Fibroblast of the aortic adventitia (primary cell): ENCODE measurements at regions not wholly inside any gene's neighbourhood (a gene's known extent, or its start where the extent isn't known, plus 50 kb on each side); places are given as distances from the start of the nearest gene placed in this dataset.

Experiments used
- DNase-seq: peaks from one replicate; pipeline ENCODE4 v3.0.0-alpha.2; 2010; ENCODE audit warnings: low read depth
- H3K4me3 ChIP-seq: 2 replicates; pipeline ENCODE4 v1.5.1; 2011; ENCODE audit warnings: low read depth, mild to moderate bottlenecking, control low read depth, low read length, moderate library complexity
- TF ChIP-seq, protein P1 (sequence below): IDR thresholded peaks from 2 replicates; pipeline ENCODE4 v1.5.1; 2011; ENCODE audit warnings: mild to moderate bottlenecking, low read length, control low read depth, inconsistent platforms; ENCODE audit not compliant: insufficient read depth

DNA sequence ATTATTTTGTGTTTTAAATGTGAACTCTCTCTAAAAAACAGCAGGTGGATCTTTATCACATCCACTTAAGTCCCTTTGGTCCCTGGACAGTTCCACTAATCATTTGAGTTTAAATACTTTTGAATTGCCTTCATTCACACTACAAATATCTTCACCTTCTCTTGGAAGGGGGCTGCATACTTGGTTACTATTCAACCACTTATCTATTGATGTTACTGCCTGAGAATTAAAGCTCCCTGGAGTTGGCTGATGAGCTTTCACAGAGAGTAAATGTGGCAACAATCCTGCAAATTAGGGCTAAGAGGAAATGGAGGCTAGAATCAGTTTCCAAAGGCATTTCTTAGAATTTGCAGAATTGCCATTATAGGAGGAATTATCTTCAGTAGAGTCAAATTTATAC, 180.4 kb downstream of the ST8SIA4 start:
- no peak overlapping the region for H3K4me3 ChIP-seq
- TF ChIP-seq, protein P1, sequence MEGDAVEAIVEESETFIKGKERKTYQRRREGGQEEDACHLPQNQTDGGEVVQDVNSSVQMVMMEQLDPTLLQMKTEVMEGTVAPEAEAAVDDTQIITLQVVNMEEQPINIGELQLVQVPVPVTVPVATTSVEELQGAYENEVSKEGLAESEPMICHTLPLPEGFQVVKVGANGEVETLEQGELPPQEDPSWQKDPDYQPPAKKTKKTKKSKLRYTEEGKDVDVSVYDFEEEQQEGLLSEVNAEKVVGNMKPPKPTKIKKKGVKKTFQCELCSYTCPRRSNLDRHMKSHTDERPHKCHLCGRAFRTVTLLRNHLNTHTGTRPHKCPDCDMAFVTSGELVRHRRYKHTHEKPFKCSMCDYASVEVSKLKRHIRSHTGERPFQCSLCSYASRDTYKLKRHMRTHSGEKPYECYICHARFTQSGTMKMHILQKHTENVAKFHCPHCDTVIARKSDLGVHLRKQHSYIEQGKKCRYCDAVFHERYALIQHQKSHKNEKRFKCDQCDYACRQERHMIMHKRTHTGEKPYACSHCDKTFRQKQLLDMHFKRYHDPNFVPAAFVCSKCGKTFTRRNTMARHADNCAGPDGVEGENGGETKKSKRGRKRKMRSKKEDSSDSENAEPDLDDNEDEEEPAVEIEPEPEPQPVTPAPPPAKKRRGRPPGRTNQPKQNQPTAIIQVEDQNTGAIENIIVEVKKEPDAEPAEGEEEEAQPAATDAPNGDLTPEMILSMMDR, result no peak
- no peak for DNase-seq

DNA sequence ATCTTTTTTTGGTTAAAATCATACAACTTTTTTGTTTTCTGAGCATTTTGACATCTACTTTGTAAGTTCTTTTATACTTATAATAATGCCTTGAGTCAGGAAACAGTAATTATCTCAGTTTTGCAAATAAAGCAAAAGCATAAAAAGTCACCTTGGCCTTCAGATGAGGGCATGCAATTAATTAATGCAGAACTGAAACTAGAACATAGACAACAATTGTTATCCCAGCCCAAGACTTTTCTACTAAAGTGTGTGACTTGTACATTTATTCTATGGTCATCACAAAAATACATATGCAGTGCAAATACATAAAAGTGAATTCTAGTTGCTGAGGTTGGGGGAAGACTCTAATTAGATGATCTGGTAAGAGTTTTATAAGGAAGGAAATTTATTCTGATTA, 179.9 kb downstream of the ST8SIA4 start:
- TF ChIP-seq, protein P1, result no peak
- DNase-seq, result no peak

DNA sequence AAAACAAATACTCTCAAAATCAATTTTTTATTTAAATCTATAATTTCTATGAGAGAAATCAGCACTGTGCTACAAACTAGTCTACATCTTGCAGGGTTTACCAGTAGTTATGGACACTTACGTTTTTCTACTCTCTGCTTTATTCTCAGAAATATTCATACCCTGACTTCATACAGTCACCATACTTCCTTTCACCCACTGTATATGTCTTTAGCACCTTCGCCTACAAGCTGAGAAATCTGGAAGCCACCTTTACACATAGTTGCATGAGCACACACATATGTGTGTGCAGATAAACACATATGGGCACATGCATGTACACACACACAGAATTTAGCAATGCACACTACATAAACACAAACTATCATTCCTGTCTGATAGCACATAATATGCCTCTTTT, 177.0 kb downstream of the ST8SIA4 start:
- H3K4me3 ChIP-seq, result no peak overlapping the region
- DNase-seq, result no peak
- TF ChIP-seq, protein P1, result no peak

More for the DNA sequence above, 179.9 kb downstream of the ST8SIA4 start:
- H3K4me3 ChIP-seq, result no peak overlapping the region

DNA sequence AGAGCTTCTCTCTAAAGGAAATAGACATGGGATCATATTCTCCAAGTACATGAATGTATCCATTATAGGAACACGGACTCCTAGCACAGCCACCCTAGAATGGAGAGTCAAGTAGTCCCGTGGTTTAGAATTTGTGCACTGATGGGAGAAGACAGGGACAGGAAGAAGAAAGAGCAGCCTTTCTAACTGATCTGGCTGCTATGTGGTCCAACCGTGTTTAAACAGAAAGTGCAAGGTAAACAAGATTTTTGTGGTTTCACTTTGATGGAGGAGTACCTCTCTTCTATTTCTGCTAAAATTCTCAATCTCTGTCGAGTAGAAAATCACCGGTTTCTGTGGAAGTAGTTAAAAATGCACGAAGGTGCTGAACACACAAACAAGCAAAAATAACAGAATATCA, 171.3 kb downstream of the ST8SIA4 start:
- no peak for DNase-seq
- TF ChIP-seq, protein P1, result no peak
- H3K4me3 ChIP-seq, result no peak overlapping the region

DNA sequence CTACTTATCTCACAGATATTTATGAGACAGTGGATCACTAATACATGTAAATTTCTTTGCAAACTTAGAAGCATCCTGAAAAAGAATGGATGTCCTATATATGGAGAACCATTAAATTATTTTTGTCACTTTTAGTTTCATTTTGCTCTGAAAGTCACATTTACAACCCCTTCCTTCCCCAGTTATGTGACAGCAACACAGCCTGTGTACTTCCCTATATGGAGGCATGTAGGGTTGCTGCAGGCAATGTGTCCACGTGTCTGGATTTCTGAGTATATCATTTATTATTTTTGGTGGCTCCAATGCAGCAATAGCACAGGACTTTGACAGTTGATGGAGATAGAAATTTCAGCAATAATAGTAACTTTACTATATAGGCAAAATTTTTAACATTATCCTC, 156.4 kb downstream of the ST8SIA4 start:
- TF ChIP-seq, protein P1, result no peak
- no peak for DNase-seq
- H3K4me3 ChIP-seq, result no peak overlapping the region

DNA sequence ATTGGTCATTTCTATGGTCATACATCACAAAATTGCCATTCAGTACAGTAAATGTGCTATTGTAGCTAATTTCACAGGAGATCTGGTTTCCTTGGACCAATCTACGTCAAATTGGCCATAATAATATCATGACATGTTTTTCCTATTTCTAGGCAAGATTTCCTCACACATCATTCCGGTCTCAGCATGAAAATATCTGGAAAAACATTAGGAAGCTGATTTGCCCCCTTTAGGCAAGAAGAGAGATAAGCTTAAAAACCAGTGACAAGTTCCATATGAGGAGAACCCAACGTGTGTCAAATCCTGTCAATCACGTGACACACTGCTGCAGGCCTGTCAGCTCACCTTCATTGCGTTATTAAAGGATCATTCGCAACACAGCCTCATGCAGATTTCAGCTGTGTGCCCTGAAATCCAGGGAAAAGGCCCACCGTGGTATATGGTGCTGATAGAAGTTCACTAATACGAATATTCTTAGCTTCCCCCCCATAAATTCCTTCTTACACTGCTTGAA, 153.3 kb downstream of the ST8SIA4 start:
- no peak for DNase-seq
- TF ChIP-seq, protein P1, result no peak
- no peak overlapping the region for H3K4me3 ChIP-seq

DNA sequence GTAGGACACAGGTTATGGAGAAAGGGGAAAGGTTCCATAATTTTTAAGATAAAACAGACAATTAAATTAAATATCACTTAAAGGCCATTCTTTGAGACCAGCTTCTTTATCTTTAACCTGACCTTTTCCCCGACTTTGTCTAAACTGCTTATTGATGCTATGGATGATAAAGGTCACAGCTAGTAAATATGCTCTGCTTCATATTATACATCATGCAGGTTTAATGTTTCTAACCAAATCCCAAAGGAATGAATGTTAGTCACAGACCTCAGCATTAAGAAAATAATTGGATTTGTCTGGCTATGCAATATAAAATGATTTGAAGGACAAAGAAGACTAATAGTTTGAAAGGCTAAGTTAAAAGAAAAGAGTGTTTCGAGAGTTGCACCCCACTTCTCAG, 147.6 kb downstream of the ST8SIA4 start:
- no peak for DNase-seq
- TF ChIP-seq, protein P1, result no peak
- no peak overlapping the region for H3K4me3 ChIP-seq
